NT2/D1 (cell line): ENCODE measurements at regions not wholly inside any gene's neighbourhood (a gene's known extent, or its start where the extent isn't known, plus 50 kb on each side); places are given as distances from the start of the nearest gene placed in this dataset.

Source experiments
- SUZ12 ChIP-seq: IDR thresholded peaks from 2 replicates; pipeline ENCODE4 v1.6.1; 2011; ENCODE audit not compliant: insufficient read length, insufficient read depth; ENCODE audit errors: extremely low read depth
- YY1 ChIP-seq: IDR thresholded peaks from 2 replicates; pipeline ENCODE4 v1.6.1; 2011; ENCODE audit not compliant: insufficient read length, insufficient read depth
- ZNF274 ChIP-seq: IDR thresholded peaks from 2 replicates; pipeline ENCODE4 v1.6.1; 2011; ENCODE audit warnings: mild to moderate bottlenecking, low read depth, low read length

- TF ChIP-seq YY1 (no peak), ZNF274 (no peak), SUZ12 (no peak)
These were observed 136.3 kb downstream of the TFAP2C start for GRCh38 chr20:56765172-56766073.
